Esophagus (tissue), 2 donors: ENCODE measurements at regions not wholly inside any gene's neighbourhood (a gene's known extent, or its start where the extent isn't known, plus 50 kb on each side); places are given as distances from the start of the nearest gene placed in this dataset.
"Not testable (repeated sequence)": the region's sequence is repeated elsewhere in the genome, so short reads cannot be mapped to it uniquely, and the experiment has no call there.

Experiments used
- H3K27ac ChIP-seq, 2 donors: one replicate each; pipeline ENCODE4 v1.5.1; 2013; ENCODE audit warnings: low read depth in 2 of 2, mild to moderate bottlenecking in 2 of 2, inconsistent platforms in 1 of 2, low read length in 1 of 2, moderate library complexity in 1 of 2
- H3K27me3 ChIP-seq, 2 donors: one replicate each; pipeline ENCODE4 v1.6.1; 2013; ENCODE audit warnings: low read length in 2 of 2, control low read depth in 1 of 2, mild to moderate bottlenecking in 1 of 2; ENCODE audit not compliant: insufficient read depth in 2 of 2, control insufficient read depth in 1 of 2
- H3K36me3 ChIP-seq, 2 donors: one replicate each; pipeline ENCODE4 v1.6.1; 2013; ENCODE audit warnings: low read length in 1 of 2; ENCODE audit not compliant: control insufficient read depth in 2 of 2, insufficient read depth in 2 of 2
- H3K4me1 ChIP-seq, 2 donors: one replicate each; pipeline ENCODE4 v1.6.1; 2013; ENCODE audit warnings: low read length in 1 of 2; ENCODE audit not compliant: control insufficient read depth in 2 of 2, insufficient read depth in 2 of 2
- H3K4me3 ChIP-seq, 2 donors: one replicate each; pipeline ENCODE4 v1.5.1; 2013; ENCODE audit warnings: low read length in 2 of 2, mild to moderate bottlenecking in 2 of 2, low read depth in 1 of 2, moderate library complexity in 1 of 2
- H3K9me3 ChIP-seq, 2 donors: one replicate each; pipeline ENCODE4 v1.6.1; 2013; ENCODE audit warnings: mild to moderate bottlenecking in 2 of 2, low read depth in 1 of 2, low read length in 1 of 2, moderate library complexity in 1 of 2; ENCODE audit not compliant: control insufficient read depth in 2 of 2, insufficient read depth in 1 of 2
- WGBS, 2 donors: extraction: QIAGEN DNeasy Blood & Tissue Kit; methylation state at CpG; one replicate each; pipeline ENCODE4 v1.1.7; 2013; 5-methylcytosine and 5-hydroxymethylcytosine counted together
- donor health status: healthy with polysubstance abuse.
- donor health status: Bipolar disorder and iron deficiency.

DNA sequence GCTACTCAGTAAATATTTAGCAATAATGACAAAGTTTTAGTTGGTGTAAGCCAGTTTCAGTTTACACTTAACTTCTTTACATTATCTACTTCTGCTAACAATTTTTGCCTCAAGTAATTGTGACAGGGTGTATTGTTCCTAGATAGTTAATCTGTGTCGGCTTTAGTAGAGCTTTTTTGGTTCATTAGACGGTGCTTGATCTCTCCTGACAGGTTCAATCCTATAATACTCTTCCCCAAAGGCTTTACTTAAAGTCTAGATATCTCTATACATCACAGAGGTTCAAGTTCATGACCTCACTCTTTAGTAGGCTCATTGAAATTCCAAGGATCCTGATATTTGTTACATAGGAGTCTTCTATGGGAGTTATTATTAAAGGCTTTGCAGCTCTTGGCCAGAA, 365.6 kb upstream of the DPPA4 start:
- Histone ChIP-seq H3K9me3 (no peaks in the 10 kb centered on the region), H3K27ac (no peak overlapping the region), H3K27me3 (no peaks in the 10 kb centered on the region), H3K36me3 (no peaks in the 10 kb centered on the region), H3K4me1 (no peaks in the 10 kb centered on the region), H3K4me3 (no peak overlapping the region)
- 38 to 57% methylated on average over 2 of the region's 2 CpGs for WGBS, 2 donors

GRCh38 chr3:109705133-109705532, 367.8 kb upstream of the DPPA4 start:
- not testable (repeated sequence) for H3K27ac ChIP-seq, H3K4me1 ChIP-seq, H3K4me3 ChIP-seq, H3K9me3 ChIP-seq, H3K36me3 ChIP-seq, H3K27me3 ChIP-seq
- 94 to 96% methylated on average over 1 of the region's 1 CpG for WGBS, 2 donors

- no peak overlapping the region for H3K27ac ChIP-seq
- no peaks in the 10 kb centered on the region for H3K27me3 ChIP-seq
- H3K9me3 ChIP-seq = peaks cover 0 to 4% of the 10 kb centered on the region in 2 donors
- H3K4me1 ChIP-seq = no peaks in the 10 kb centered on the region
- H3K36me3 ChIP-seq = no peaks in the 10 kb centered on the region
- no peak overlapping the region for H3K4me3 ChIP-seq
- WGBS, 2 donors = 63 to 66% methylated on average over 2 of the region's 2 CpGs
Measured at GRCh38 chr3:109707617-109708016, 370.3 kb upstream of the DPPA4 start.

DNA sequence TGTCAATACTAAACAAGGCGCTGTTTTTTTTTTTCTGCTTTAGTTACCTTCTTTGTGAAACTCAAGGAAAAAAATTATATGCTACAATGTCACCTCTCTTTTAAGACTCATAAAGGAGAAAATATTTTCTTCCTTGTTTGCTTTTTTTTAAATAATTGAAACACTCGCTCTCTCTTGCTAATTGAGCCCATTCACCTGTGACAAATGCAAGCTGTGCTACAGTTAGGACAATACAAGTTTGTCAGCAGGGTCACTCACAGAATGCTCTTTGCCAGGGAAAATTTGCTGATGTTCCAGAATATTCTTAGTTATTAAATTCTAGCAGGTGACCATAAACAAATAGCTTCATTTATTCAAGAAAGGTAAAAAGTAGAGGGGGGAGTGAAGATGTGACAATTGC, 375.9 kb upstream of the DPPA4 start:
- H3K4me1 ChIP-seq = no peaks in the 10 kb centered on the region
- no peak overlapping the region for H3K27ac ChIP-seq
- H3K4me3 ChIP-seq = no peak overlapping the region
- H3K9me3 ChIP-seq = peaks cover 0 to 4% of the 10 kb centered on the region in 2 donors
- H3K36me3 ChIP-seq = no peaks in the 10 kb centered on the region
- 73% methylated on average over 2 of the region's 2 CpGs for WGBS, 2 donors
- no peaks in the 10 kb centered on the region for H3K27me3 ChIP-seq

- no peaks in the 10 kb centered on the region for H3K4me1 ChIP-seq
- H3K9me3 ChIP-seq = no peaks in the 10 kb centered on the region
- no peak overlapping the region for H3K27ac ChIP-seq
- no peaks in the 10 kb centered on the region for H3K27me3 ChIP-seq
- no peaks in the 10 kb centered on the region for H3K36me3 ChIP-seq
- 49 to 56% methylated on average over 3 of the region's 3 CpGs for WGBS, 2 donors
- no peak overlapping the region for H3K4me3 ChIP-seq
Measured at GRCh38 chr3:109715707-109716106, 378.4 kb upstream of the DPPA4 start.

DNA sequence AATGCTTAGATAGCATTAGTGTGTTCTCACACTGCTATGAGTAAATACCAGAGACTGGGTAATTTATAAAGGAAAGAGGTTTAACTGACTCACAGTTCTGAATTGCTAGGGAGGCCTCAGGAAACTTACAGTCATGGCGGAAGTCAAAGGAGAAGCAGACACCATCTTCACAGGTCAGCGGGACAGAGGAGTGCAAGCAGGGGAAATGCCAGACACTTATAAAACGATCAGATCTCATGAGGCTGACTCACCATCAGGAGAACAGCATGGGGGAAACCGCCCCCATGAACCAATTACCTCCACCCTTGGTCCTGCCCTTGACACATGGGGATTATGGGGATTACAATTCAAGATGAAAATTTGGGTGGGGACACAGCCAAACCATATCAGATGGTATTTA, 381.5 kb upstream of the DPPA4 start:
- H3K27me3 ChIP-seq = no peaks in the 10 kb centered on the region
- no peaks in the 10 kb centered on the region for H3K36me3 ChIP-seq
- no peaks in the 10 kb centered on the region for H3K9me3 ChIP-seq
- H3K27ac ChIP-seq = no peak overlapping the region
- H3K4me3 ChIP-seq = no peak overlapping the region
- H3K4me1 ChIP-seq = no peaks in the 10 kb centered on the region
- 75% methylated on average over 4 of the region's 4 CpGs for WGBS, 2 donors

- Histone ChIP-seq H3K36me3 (no peaks in the 10 kb centered on the region), H3K9me3 (peaks cover 0 to 2% of the 10 kb centered on the region in 2 donors), H3K4me3 (no peak overlapping the region), H3K4me1 (no peaks in the 10 kb centered on the region), H3K27me3 (no peaks in the 10 kb centered on the region), H3K27ac (no peak overlapping the region)
- WGBS, 2 donors = 70 to 71% methylated on average over 1 of the region's 1 CpG
Measured at GRCh38 chr3:109728861-109729494, 391.6 kb upstream of the DPPA4 start.

- 68 to 73% methylated on average over 6 of the region's 6 CpGs for WGBS, 2 donors
- Histone ChIP-seq H3K4me3 (no peak overlapping the region), H3K4me1 (no peaks in the 10 kb centered on the region), H3K36me3 (no peaks in the 10 kb centered on the region), H3K9me3 (peaks cover 0 to 2% of the 10 kb centered on the region in 2 donors), H3K27me3 (no peaks in the 10 kb centered on the region), H3K27ac (no peak overlapping the region)
Measured at GRCh38 chr3:109731639-109732473, 394.5 kb upstream of the DPPA4 start.

DNA sequence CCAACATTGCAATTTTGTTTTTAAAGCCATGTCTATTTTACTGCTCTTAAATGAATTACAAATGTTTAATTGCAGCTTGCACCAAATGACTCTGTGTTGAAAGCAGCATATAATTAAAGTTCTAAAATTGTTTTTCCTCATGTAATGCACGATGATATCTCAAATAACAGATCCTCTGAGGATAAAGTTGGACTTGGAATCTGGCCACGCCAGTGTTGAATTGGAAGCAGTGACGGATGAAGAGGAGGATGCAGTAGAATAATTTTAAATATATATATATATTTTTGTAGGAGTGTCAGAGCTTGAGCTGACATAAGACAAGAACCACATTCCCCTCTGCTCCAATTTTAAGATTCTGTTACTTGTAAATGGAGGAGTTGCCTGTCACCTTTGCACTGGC, 406.6 kb upstream of the DPPA4 start:
- 59 to 67% methylated on average over 3 of the region's 3 CpGs for WGBS, 2 donors
- Histone ChIP-seq H3K27ac (no peak overlapping the region), H3K4me1 (no peaks in the 10 kb centered on the region), H3K4me3 (no peak overlapping the region), H3K9me3 (no peaks in the 10 kb centered on the region), H3K27me3 (no peaks in the 10 kb centered on the region), H3K36me3 (no peaks in the 10 kb centered on the region)

DNA sequence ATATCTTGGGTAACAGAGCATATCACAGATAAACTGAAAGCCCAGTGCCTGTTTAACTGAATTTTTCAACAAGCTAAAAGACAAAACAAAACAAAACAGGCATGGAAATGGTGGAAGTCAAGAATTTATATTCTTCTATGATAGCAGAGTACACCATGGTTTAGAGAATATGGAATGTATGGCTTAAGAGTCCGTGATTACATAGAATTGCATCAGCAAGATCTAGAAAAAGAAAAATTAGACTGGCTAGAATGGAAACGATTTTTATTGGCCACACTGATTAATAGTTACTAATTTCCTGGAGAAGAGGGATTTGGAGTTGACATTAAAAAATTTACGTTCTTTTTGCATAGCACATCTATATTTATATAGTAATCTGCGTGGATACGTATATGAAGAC, 435.2 kb upstream of the DPPA4 start:
- H3K36me3 ChIP-seq = no peaks in the 10 kb centered on the region
- no peaks in the 10 kb centered on the region for H3K9me3 ChIP-seq
- WGBS, 2 donors = 79 to 81% methylated on average over 5 of the region's 5 CpGs
- H3K27ac ChIP-seq = no peak overlapping the region
- H3K4me1 ChIP-seq = no peaks in the 10 kb centered on the region
- no peaks in the 10 kb centered on the region for H3K27me3 ChIP-seq
- H3K4me3 ChIP-seq = no peak overlapping the region
